DMS 273 treated with DMSO at 0.1 percent for 48 hours (cell line): ENCODE measurements at regions not wholly inside any gene's neighbourhood (a gene's known extent, or its start where the extent isn't known, plus 50 kb on each side); places are given as distances from the start of the nearest gene placed in this dataset.
"Not testable (repeated sequence)": the region's sequence is repeated elsewhere in the genome, so short reads cannot be mapped to it uniquely, and the experiment has no call there.

Experiments
- DNase-seq: peaks from one replicate; lab custom pipeline; 2025; lab: John Stamatoyannopoulos, UW

GRCh38 chr5:1974081-1974480 is 91.4 kb upstream of the IRX4 start:
- DNase-seq, result no peak

GRCh38 chr5:1973391-1974013 is 90.8 kb upstream of the IRX4 start:
- DNase-seq, result no peak

- DNase-seq, result no peak
Measured at GRCh38 chr5:1971944-1972343, 89.2 kb upstream of the IRX4 start.

GRCh38 chr5:1967736-1968135 is 85.0 kb upstream of the IRX4 start:
- DNase-seq, result no peak

- DNase-seq, result no peak
Measured at GRCh38 chr5:1966461-1966860, 83.7 kb upstream of the IRX4 start.

GRCh38 chr5:1965925-1966324 is 83.2 kb upstream of the IRX4 start:
- no peak for DNase-seq

- no peak for DNase-seq
Measured at GRCh38 chr5:1963941-1964451, 81.3 kb upstream of the IRX4 start.

GRCh38 chr5:1963358-1963757 is 80.6 kb upstream of the IRX4 start:
- DNase-seq, result no peak

GRCh38 chr5:1962619-1963355 is 80.1 kb upstream of the IRX4 start:
- DNase-seq, result no peak

GRCh38 chr5:1961952-1962595 is 79.3 kb upstream of the IRX4 start:
- DNase-seq, result no peak

GRCh38 chr5:1961304-1961946 is 78.7 kb upstream of the IRX4 start:
- DNase-seq, result no peak

GRCh38 chr5:1960595-1961303 is 78.0 kb upstream of the IRX4 start:
- no peak for DNase-seq

GRCh38 chr5:1959725-1960581 is 77.2 kb upstream of the IRX4 start:
- no peak for DNase-seq

GRCh38 chr5:1959231-1959630 is 76.5 kb upstream of the IRX4 start:
- DNase-seq, result no peak

GRCh38 chr5:1958211-1959010 is 75.7 kb upstream of the IRX4 start:
- DNase-seq, result no peak

GRCh38 chr5:1955586-1955985 is 72.9 kb upstream of the IRX4 start:
- no peak for DNase-seq

- DNase-seq, result not testable (repeated sequence)
Measured at GRCh38 chr5:1953710-1954109, 71.0 kb upstream of the IRX4 start.

- DNase-seq, result no peak
Measured at GRCh38 chr5:1952444-1953099, 69.8 kb upstream of the IRX4 start.

- no peak for DNase-seq
Measured at GRCh38 chr5:1952021-1952420, 69.3 kb upstream of the IRX4 start.
